ENCODE measurements at regions not wholly inside any gene's neighbourhood (a gene's known extent, or its start where the extent isn't known, plus 50 kb on each side); places are given as distances from the start of the nearest gene placed in this dataset.

DNA sequence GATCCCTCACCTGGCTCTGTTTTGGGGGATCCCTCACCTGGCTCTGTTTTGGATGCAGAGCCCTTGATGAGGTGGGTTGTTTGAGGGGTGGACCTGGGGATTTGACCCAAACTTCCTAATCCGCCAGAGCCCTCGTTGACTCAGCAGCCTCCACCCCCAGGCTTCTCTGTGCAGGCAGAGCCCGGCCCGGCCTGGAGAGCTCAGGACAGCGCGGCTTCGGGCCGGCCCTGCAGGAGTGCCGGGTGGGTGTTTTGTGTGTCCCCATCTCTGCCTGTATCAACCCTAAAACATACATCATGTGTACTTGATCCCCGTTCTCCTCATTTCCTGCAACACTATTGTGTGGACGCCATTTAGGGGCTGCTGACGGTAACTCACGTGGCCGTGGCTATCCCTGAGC lies 124.2 kb downstream of the SIK1 start:
- TF ChIP-seq POLR2A (IDR thresholded peaks at IDR 0.05; ENCODE audit: low read depth, low read length) (no peak), POLR2AphosphoS5 (IDR thresholded peaks at IDR 0.05; ENCODE audit: low read depth, low read length) (no peak), TAF1 (IDR thresholded peaks at IDR 0.05; ENCODE audit: borderline replicate concordance, low read depth, low read length) (no peak)

All from GM12892 (cell line).